Stimulated activated naive CD8-positive, alpha-beta T cell treated with anti-CD3 and anti-CD28 coated beads, Interleukin-15, amount 100 ng/mL, for 72 hours (primary cell): ENCODE measurements at regions not wholly inside any gene's neighbourhood (a gene's known extent, or its start where the extent isn't known, plus 50 kb on each side); places are given as distances from the start of the nearest gene placed in this dataset.
A peak's percentile ranks its signal among the peaks of the same experiment; 100 is the strongest.

ENCODE experiments used
- ATAC-seq: fragments of 150-1000 bp; cut with Tn5 transposase; 2 replicates; pipeline ENCODE4 v1.10.0; 2021; ENCODE audit warnings: mild to moderate bottlenecking, moderate library complexity
- DNase-seq, 2 donors: peaks; one replicate each; pipeline ENCODE4 v3.0.0; 2021 to 2022
- H3K27ac Mint-ChIP-seq, 2 donors: one replicate each; pipeline ENCODE4 v1.8.0; 2022; ENCODE audit warnings: mild to moderate bottlenecking in 2 of 2, mixed read lengths in 2 of 2, moderate library complexity in 2 of 2
- H3K27me3 Mint-ChIP-seq: one replicate; pipeline ENCODE4 v1.8.0; 2022; ENCODE audit warnings: mixed read lengths
- H3K4me1 Mint-ChIP-seq: one replicate; pipeline ENCODE4 v1.8.0; 2022; ENCODE audit warnings: mild to moderate bottlenecking, mixed read lengths
- H3K4me3 Mint-ChIP-seq, 2 donors: one replicate each; pipeline ENCODE4 v1.8.0; 2022; ENCODE audit warnings: mild to moderate bottlenecking in 2 of 2, mixed read lengths in 2 of 2, moderate library complexity in 1 of 2
- H3K9me3 Mint-ChIP-seq, 2 donors: one replicate each; pipeline ENCODE4 v1.8.0; 2022; ENCODE audit warnings: mixed read lengths in 2 of 2

DNA sequence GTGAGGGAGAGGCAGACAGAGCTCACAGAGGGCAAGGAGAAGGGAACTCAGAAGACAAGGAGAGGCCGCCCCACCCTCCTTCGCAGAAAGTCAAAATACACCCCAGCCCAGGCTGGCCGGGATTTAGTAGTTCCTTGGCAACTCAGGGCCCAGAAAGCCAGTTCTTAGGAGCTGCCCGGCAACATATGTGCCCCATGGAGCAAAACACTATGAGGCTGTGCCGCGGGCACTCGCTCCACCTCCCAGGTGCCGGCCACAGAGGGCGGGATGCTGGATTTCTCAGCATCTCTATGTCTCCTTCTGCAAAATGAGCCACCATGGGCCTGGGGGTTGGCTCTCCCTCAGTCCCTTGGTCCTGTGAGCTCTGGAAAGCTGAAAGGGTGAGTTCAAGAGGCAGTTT lies 93.8 kb upstream of the CACNA1A start:
- no peaks in the 10 kb centered on the region for H3K9me3 Mint-ChIP-seq
- no peak for DNase-seq
- ATAC-seq: no peak
- no peak overlapping the region for H3K4me3 Mint-ChIP-seq
- H3K4me1 Mint-ChIP-seq: peaks cover 7% of the 10 kb centered on the region
- no peak overlapping the region for H3K27ac Mint-ChIP-seq
- H3K27me3 Mint-ChIP-seq: peaks cover 17% of the 10 kb centered on the region

DNA sequence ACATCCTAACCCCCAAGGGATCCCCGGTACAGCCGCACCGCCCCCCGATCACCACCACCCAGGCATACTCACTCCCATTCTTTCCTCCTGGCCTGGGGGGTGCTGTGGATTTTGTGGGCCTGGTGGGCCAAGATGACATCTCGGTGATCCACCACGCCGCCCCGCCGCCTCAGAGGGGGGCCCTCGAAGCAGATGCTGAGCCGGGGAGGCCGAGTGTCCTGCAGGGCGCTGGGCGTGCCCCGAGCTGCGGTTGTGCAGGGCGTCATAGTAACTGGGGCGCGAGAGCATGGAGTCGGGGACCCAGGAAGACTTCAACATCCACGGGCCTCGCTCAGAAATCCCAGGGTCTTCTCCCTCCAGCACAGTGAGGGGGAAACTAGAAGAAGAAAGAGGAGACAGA lies 93.4 kb upstream of the CACNA1A start:
- H3K4me3 Mint-ChIP-seq: no peak overlapping the region
- peaks cover 3% of the 10 kb centered on the region for H3K4me1 Mint-ChIP-seq
- peaks cover 20% of the 10 kb centered on the region for H3K27me3 Mint-ChIP-seq
- no peaks in the 10 kb centered on the region for H3K9me3 Mint-ChIP-seq
- H3K27ac Mint-ChIP-seq: no peak overlapping the region
- no peak for ATAC-seq
- DNase-seq: no peak

DNA sequence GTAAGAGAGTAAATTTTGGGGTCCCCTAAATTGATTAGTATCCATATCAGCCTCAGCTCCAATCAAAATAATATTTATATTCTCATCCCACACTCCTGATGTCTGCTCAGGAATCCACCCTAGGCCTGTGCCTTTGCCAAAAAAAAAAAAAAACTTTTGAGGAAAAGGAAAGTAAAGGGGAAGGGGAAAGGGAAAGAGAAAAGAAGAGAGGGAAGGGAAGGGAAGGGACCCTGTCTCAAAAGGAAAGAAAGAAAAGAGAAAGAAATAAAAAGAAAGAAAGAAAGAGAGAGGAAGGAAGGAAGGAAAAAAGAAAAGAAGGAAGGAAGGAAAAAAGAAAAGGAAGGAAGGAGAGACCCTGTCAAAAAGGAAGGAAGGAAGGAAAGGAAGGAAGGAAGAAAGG lies 91.8 kb upstream of the CACNA1A start:
- ATAC-seq (no peak), DNase-seq (no peak)
- Mint-ChIP-seq H3K27ac (peak overlapping the region in 1 of 2 donors; percentile 3), H3K4me1 (no peaks in the 10 kb centered on the region), H3K9me3 (no peaks in the 10 kb centered on the region), H3K4me3 (no peak overlapping the region), H3K27me3 (peaks cover 31% of the 10 kb centered on the region)

DNA sequence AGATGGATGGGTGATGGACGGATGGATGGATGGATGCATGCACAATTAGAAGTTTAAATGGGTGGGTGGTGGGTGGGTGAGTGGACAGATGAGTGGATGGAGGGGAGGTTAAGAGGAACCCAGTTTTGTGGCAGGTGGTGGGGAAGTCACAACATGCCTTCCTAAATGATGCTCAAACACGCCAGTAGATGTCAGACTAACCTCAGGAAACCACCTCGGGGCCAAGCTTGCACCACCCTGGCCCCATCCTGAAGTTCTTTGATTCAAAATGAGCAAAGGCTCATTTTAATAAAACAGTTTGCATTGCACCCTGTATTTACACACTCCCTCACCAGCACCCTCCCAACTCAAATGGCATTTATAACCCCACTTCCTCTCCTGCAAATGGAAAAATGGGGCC lies 91.4 kb upstream of the CACNA1A start:
- H3K27me3 Mint-ChIP-seq: peaks cover 31% of the 10 kb centered on the region
- no peaks in the 10 kb centered on the region for H3K9me3 Mint-ChIP-seq
- no peak overlapping the region for H3K4me3 Mint-ChIP-seq
- DNase-seq: peak; percentile 54 to 65
- H3K4me1 Mint-ChIP-seq: no peaks in the 10 kb centered on the region
- peak; percentile 97 for ATAC-seq
- no peak overlapping the region for H3K27ac Mint-ChIP-seq

DNA sequence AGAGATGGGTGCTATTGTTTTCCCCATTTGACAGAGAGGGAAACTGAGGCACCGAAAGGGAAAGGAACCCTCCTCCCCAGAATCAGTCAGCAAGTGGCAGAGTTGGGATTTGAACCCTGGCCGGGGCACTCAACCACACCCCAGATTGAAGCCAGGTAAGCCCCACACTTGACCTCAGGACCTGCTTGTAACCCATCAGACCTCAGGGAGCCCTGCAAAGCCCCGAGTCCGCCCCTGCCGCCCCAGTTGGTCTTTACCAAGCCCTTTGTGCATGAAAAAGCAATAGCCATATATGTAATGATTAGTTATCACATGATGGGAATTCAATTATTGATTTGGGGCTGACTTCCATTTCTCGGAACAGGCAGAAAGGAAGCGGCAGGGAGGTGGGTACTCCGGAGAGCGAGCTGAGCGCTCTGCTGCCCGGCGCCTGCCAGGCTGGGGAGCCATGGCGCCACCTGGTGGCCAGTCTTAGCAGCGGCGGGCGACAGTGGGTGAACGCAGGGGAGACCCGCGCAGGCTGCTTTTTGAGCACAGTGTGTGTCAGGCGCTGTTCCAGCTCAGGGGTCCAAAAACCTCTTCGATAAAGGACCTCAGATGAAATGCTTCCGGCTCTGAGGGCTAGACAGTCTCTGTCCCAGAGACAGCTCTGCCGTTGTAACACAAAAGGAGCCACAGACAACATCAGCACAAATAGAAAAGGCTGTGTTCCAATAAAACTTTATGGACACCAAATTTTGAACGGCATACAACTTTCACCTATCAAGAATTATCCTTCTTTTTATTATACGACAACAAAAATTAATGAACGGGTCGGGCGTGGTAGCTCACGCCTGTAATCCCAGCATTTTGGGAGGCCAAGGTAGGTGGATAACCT lies 82.9 kb upstream of the CACNA1A start:
- H3K4me3 Mint-ChIP-seq: no peak overlapping the region
- peaks cover 20% of the 10 kb centered on the region for H3K27me3 Mint-ChIP-seq

DNA sequence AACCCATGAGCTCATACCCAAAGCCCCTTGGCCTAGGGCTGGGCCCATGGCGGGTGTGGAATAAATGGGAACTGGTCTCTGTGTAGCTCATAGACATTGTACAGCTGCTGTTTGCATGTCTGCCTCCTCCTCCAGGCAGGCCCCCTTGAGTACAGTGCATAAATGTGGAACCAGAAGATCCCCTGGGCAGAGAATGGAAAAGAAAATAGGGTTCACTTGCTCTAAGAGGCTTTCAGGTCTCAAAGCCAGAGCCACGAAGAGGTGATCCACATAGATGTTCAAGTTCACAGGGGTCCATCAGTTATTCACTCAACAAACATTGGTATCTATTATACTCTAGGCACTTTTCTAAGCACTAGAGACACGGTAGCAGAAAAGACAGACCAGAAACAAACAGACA lies 79.2 kb upstream of the CACNA1A start:
- no peaks in the 10 kb centered on the region for H3K4me1 Mint-ChIP-seq

More for the DNA sequence above, 82.9 kb upstream of the CACNA1A start:
- no peaks in the 10 kb centered on the region for H3K9me3 Mint-ChIP-seq
- DNase-seq (peak; percentile 83 to 84), ATAC-seq (peak; percentile 94)
- H3K4me1 Mint-ChIP-seq: no peaks in the 10 kb centered on the region
- H3K27ac Mint-ChIP-seq: no peak overlapping the region

DNA sequence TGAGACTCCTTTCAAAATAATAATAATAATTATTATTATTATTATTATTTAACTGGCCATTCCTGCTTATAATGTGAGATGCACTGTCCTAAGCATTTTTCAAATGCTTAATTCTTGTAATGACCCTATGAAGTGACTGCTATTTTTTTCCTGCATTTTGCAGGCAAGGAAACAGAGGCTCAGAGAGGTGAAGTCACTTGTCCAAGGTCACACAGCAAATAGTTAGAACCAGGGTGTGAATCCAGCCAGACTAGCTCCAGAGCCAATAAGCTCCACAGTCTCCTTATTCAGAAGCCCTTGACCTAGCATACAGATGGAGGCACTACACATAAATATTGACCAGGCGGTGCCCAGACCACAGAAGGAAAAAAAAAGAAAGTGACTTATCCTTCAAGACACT lies 77.5 kb upstream of the CACNA1A start:
- no peaks in the 10 kb centered on the region for H3K4me1 Mint-ChIP-seq
- no peaks in the 10 kb centered on the region for H3K27me3 Mint-ChIP-seq
- DNase-seq (no peak), ATAC-seq (no peak)
- no peak overlapping the region for H3K27ac Mint-ChIP-seq
- H3K4me3 Mint-ChIP-seq: no peak overlapping the region
- no peaks in the 10 kb centered on the region for H3K9me3 Mint-ChIP-seq

More for the DNA sequence above, 79.2 kb upstream of the CACNA1A start:
- Mint-ChIP-seq H3K4me3 (no peak overlapping the region), H3K27ac (no peak overlapping the region), H3K9me3 (no peaks in the 10 kb centered on the region), H3K27me3 (peaks cover under 1% of the 10 kb centered on the region)
- DNase-seq (no peak), ATAC-seq (no peak)

DNA sequence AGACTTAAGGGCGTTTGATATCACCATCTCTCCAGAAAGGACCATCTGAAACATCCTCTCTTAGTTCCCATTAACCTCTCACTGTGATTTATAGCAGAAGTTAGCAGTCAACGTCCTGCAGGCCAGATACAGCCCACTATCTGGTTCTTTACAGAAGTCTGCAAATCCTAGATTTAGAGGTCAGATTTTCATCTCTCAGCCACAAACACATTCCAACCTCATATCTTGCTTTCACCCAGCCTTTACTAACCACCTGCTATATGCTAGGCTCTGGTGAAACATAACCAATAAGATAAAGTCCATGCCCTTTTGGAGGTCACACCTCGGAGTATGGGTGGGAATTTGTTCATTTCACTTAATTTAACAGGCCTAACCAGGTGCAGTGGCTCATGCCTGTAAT lies 76.8 kb upstream of the CACNA1A start:
- Mint-ChIP-seq H3K4me3 (no peak overlapping the region), H3K27ac (no peak overlapping the region), H3K4me1 (no peaks in the 10 kb centered on the region), H3K9me3 (no peaks in the 10 kb centered on the region), H3K27me3 (peaks cover 6% of the 10 kb centered on the region)
- no peak for DNase-seq
- no peak for ATAC-seq

DNA sequence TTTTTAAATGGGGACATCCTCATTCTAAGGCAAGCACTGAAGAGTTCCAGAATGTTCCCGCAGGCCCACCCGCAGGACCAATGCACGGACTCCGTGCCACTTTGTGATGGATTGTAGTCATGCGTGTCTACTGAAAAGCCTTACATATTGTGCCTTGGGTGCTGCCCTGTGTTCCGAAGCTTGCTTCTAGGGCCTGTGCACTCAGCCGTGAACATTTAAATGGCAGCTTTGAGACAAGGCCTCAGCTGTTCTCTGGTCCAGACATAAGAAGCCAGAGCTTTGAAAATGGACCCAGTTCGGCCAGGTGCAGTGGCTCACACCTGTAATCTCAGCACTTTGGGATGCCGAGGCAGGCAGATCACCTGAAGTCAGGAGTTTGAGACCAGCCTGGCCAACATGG lies 75.3 kb upstream of the CACNA1A start:
- no peak overlapping the region for H3K27ac Mint-ChIP-seq
- ATAC-seq: no peak
- no peak for DNase-seq
- H3K9me3 Mint-ChIP-seq: peaks cover under 1 to 2% of the 10 kb centered on the region in 2 donors
- H3K4me1 Mint-ChIP-seq: no peaks in the 10 kb centered on the region
- no peak overlapping the region for H3K4me3 Mint-ChIP-seq
- H3K27me3 Mint-ChIP-seq: peaks cover 12% of the 10 kb centered on the region

DNA sequence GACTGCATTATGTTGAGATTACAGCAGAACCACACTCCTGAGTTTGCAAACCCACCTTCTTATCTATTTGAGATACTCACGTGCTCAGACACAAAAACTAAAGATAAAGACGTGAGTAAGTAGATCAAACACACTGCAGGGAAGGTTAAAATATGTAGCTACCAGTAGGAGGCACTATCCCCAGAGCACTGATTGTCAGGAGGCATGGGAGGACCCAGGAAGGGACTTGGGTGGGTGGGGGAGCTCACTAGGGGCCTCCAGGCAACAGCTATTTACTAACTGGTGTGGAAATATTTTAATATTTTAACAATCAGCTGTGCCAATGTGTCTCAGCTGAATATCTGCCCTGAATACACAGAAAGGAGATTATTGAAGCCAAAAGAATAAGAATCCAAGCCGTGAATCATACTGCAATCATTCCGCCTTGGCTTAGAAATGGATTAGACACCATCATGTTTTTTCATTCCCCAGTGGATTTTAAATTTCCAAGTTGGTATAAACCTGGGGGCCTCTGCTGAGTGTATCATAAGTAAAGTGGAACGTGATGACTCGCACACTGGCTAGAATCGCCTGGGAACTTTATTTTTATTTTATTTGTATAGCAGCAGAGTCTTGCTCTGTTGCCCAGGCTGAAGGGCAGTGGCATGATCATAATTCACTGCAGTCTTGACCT lies 73.2 kb upstream of the CACNA1A start:
- Mint-ChIP-seq H3K4me1 (no peaks in the 10 kb centered on the region), H3K9me3 (peaks cover 7 to 9% of the 10 kb centered on the region in 2 donors), H3K27me3 (peaks cover 19% of the 10 kb centered on the region), H3K27ac (no peak overlapping the region), H3K4me3 (no peak overlapping the region)
- no peak for ATAC-seq
- no peak for DNase-seq

DNA sequence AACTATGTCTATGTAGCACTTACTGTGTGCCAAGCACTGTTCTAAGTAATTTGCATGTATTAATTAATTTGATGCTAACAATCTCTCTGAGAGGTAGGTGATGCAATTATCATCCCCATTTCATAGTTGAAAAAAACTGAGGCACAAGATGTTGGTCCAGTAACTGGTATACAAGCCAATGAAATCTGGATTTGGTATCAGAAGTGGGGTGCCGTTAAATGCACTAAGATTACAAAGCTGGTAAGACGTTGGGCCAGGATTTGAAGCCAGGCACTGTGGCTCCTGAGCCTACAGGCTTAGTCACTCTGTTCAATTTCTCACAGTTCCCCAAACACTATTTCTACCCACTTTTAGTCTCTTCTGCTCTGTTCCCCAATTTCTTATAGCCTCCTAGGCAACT lies 70.4 kb upstream of the CACNA1A start:
- ATAC-seq (no peak), DNase-seq (no peak)
- no peak overlapping the region for H3K4me3 Mint-ChIP-seq
- no peaks in the 10 kb centered on the region for H3K4me1 Mint-ChIP-seq
- H3K27me3 Mint-ChIP-seq: peaks cover 36% of the 10 kb centered on the region
- peaks cover 7 to 9% of the 10 kb centered on the region in 2 donors for H3K9me3 Mint-ChIP-seq
- no peak overlapping the region for H3K27ac Mint-ChIP-seq

DNA sequence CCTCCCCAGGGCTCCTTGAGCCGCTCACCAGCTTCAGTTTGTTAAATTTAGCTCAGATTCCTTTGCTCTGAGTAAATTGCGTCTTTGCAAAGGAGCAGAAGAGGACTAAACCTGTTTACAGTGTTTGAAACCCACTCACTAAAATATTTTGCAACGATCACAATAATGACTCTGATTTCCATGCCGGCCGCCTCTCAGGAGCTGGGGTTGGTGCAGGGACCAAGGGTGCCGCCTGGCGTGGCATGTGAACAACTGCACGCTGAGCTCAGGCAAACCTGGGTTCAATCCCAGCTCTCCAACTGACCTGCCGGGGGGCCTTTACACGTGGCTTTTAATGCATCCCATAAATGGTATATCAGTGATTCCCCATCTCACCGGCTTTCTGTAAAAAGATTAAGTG lies 68.7 kb upstream of the CACNA1A start:
- DNase-seq (no peak), ATAC-seq (no peak)
- H3K4me1 Mint-ChIP-seq: no peaks in the 10 kb centered on the region
- no peak overlapping the region for H3K27ac Mint-ChIP-seq
- no peak overlapping the region for H3K4me3 Mint-ChIP-seq
- peaks cover 7 to 9% of the 10 kb centered on the region in 2 donors for H3K9me3 Mint-ChIP-seq
- H3K27me3 Mint-ChIP-seq: peaks cover 51% of the 10 kb centered on the region

DNA sequence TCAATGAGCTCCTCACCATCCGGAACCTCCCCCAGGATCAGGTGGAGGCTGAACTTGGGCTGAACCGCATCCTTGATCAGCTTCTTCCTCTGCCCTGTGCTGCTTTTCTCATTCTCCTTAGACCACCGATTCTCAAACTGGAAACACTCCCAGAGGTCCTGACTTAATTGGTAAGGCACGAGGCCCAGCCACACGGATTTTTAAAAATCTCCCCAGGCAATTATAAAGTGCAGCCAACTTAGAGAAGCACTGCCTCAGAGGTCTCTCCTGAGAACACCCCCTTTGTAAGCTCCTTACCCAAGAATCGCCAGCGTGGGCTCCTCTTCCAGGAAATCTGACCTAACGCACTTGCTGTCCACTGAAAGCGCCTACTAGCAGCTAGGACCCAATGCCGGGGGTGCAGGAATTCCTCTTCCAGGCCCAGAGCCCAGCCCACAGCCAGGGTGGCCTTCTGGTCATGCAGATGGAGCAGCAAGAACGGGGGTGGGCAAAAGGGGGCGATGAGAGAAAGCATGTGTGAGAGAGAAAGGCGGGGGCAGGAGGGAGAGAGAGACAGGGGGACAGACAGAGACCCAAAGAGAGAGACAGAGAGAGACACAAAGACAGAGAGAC lies 66.9 kb upstream of the CACNA1A start:
- no peaks in the 10 kb centered on the region for H3K4me1 Mint-ChIP-seq
- H3K4me3 Mint-ChIP-seq: no peak overlapping the region
- peaks cover 7 to 9% of the 10 kb centered on the region in 2 donors for H3K9me3 Mint-ChIP-seq
- peak overlapping the region in 1 of 2 donors; percentile 3 for H3K27ac Mint-ChIP-seq
- no peak for DNase-seq
- no peak for ATAC-seq
- H3K27me3 Mint-ChIP-seq: peaks cover 45% of the 10 kb centered on the region

DNA sequence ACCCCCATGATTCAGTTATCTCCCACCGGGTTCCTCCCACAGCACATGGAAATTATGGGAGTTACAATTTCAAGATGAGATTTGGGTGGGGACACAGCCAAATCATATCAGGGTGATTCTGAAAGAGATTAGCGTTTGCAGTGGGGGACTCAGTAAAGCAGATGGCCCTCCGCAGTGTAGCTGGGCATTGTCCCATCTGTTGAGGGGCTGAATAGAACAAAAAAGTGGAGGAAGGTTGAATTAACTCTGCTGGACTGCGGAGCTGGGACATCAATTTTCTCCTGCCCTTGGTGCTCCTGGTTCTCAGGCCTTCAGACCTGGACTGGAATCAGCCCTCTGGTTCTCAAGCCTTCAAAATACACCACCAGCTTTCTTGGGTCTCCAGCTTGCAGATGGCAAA lies 55.2 kb upstream of the CACNA1A start:
- Mint-ChIP-seq H3K27me3 (peaks cover 15% of the 10 kb centered on the region), H3K4me1 (no peaks in the 10 kb centered on the region), H3K27ac (no peak overlapping the region), H3K4me3 (no peak overlapping the region), H3K9me3 (peaks cover 0 to 6% of the 10 kb centered on the region in 2 donors)
- ATAC-seq (no peak), DNase-seq (no peak)

DNA sequence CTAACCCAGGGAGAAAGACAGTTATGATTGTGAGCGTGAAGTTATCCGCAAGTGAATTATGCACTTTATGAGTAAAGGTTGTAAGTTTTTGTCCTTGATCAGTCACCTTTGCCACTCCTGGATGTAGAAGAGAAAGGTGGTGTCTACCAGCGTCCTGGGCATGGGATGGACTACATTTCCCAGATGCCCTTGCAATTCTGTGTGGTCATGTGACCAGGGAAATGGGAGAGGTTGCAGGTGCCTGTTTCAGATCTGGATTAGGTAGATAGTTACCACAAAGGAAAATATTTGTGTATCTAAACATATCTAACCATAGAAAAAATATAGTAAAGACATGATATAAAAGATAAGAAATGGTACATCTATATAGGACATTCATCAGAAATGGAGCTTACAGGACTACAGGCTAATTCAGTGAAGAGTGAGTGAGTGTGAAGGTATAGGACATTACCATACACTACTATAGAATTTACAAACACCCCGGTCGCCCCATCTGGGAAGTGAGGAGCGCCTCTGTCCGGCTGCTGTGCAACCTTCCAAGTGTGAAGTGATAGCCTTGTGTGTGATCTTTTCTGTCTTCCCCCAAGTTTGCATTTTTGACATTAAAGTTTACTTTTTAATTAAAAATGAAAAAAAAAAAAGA lies 51.6 kb upstream of the CACNA1A start:
- DNase-seq (no peak), ATAC-seq (no peak)
- Mint-ChIP-seq H3K27me3 (peaks cover 31% of the 10 kb centered on the region), H3K27ac (peak overlapping the region in 1 of 2 donors; percentile 68), H3K4me3 (no peak overlapping the region), H3K4me1 (no peaks in the 10 kb centered on the region), H3K9me3 (peaks cover 0 to 6% of the 10 kb centered on the region in 2 donors)
